H1 (cell line): ENCODE measurements at regions not wholly inside any gene's neighbourhood (a gene's known extent, or its start where the extent isn't known, plus 50 kb on each side); places are given as distances from the start of the nearest gene placed in this dataset.

Source experiments
- CTCF ChIA-PET: fragments of 300-600 bp; sonication (Branson Sonifier 250); formaldehyde crosslinking; loops from one replicate; lab custom pipeline; 2021; ENCODE audit not compliant: partially characterized antibody; lab: Charles Lee
- POLR2A ChIA-PET: fragments of 300-600 bp; sonication (Branson Sonifier 250); formaldehyde crosslinking; loops from one replicate; lab custom pipeline; 2021; ENCODE audit warnings: inconsistent platforms; ENCODE audit not compliant: partially characterized antibody; lab: Charles Lee
- DNase-seq, 2 experiments: peaks; one replicate each; pipeline versions ENCODE4 v3.0.0 to v3.0.0-alpha.2; 2010 to 2022; ENCODE audit warnings: low spot score in 2 of 2, low read depth in 1 of 2, mixed read lengths in 1 of 2
- FAIRE-seq: peaks from 2 replicates; lab custom pipeline; 2011; peaks lifted over from hg19 to GRCh38; lab: Jason Lieb, UNC
- H2AFZ ChIP-seq: 2 replicates; pipeline ENCODE4 v1.8.1; 2012; ENCODE audit warnings: low read length, inconsistent platforms
- H2AK5ac ChIP-seq: 2 replicates; pipeline ENCODE4 v1.6.1; 2013; ENCODE audit warnings: low read depth, low read length
- H2BK120ac ChIP-seq: replicated peaks from 2 replicates; pipeline ENCODE3; 2013; ENCODE audit warnings: low read depth, low read length, inconsistent platforms
- H2BK12ac ChIP-seq: 2 replicates; pipeline ENCODE4 v1.6.1; 2013; ENCODE audit warnings: low read depth, low read length
- H2BK15ac ChIP-seq: 2 replicates; pipeline ENCODE4 v1.6.1; 2013; ENCODE audit warnings: low read length
- H2BK20ac ChIP-seq: 2 replicates; pipeline ENCODE4 v1.6.1; 2013; ENCODE audit warnings: low read length
- H2BK5ac ChIP-seq: 2 replicates; pipeline ENCODE4 v1.6.1; 2013; ENCODE audit warnings: low read depth, low read length
- H3K14ac ChIP-seq: 2 replicates; pipeline ENCODE4 v1.6.1; 2013; ENCODE audit warnings: inconsistent platforms; ENCODE audit not compliant: insufficient read length
- H3K18ac ChIP-seq: 2 replicates; pipeline ENCODE4 v1.6.1; 2013; ENCODE audit warnings: low read length; ENCODE audit errors: extremely low read depth
- H3K23ac ChIP-seq: 2 replicates; pipeline ENCODE4 v1.6.1; 2013; ENCODE audit warnings: inconsistent platforms; ENCODE audit not compliant: insufficient read length
- H3K23me2 ChIP-seq: 2 replicates; pipeline ENCODE4 v1.6.1; 2013; ENCODE audit warnings: low read depth, low read length
- H3K27ac ChIP-seq: 2 replicates; pipeline ENCODE4 v1.6.1; 2011; ENCODE audit warnings: low read depth, low read length, inconsistent platforms
- H3K27me3 ChIP-seq, 4 experiments: replicated peaks in 1 of 4; 1 replicate in 1 of 4; 2 replicates in 3 of 4; pipeline versions ENCODE4 v1.6.1 to v1.8.1; 2011 to 2013; ENCODE audit warnings: low read length in 3 of 4, mild to moderate bottlenecking in 3 of 4, inconsistent platforms in 2 of 4, mixed read lengths in 2 of 4, moderate library complexity in 1 of 4; ENCODE audit not compliant: control insufficient read depth in 3 of 4, insufficient read depth in 3 of 4; ENCODE audit errors: extremely low read depth in 1 of 4
- H3K36me3 ChIP-seq, 4 experiments: 2 replicates each; pipeline versions ENCODE4 v1.6.1 to v1.8.1; 2011 to 2013; ENCODE audit warnings: mild to moderate bottlenecking in 4 of 4, low read length in 3 of 4, moderate library complexity in 2 of 4, control low read depth in 1 of 4, inconsistent platforms in 1 of 4; ENCODE audit not compliant: insufficient read depth in 4 of 4, control insufficient read depth in 2 of 4
- H3K4ac ChIP-seq: replicated peaks from 2 replicates; pipeline ENCODE3; 2013; ENCODE audit warnings: low read length, low read depth, mixed read lengths, inconsistent platforms; ENCODE audit not compliant: insufficient read length
- H3K4me1 ChIP-seq, 4 experiments: replicated peaks in 1 of 4; 1 replicate in 1 of 4; 2 replicates in 3 of 4; pipeline versions ENCODE4 v1.6.1 to v1.8.1; 2011 to 2013; ENCODE audit warnings: low read length in 3 of 4, inconsistent platforms in 2 of 4, mixed read lengths in 1 of 4; ENCODE audit not compliant: insufficient read depth in 4 of 4, control insufficient read depth in 3 of 4
- H3K4me2 ChIP-seq, 2 experiments: 2 replicates each; pipeline versions ENCODE4 v1.6.1 to v1.8.1; 2011 to 2013; ENCODE audit warnings: low read depth in 2 of 2, low read length in 2 of 2, control low read depth in 1 of 2, inconsistent platforms in 1 of 2, mild to moderate bottlenecking in 1 of 2; ENCODE audit not compliant: insufficient read depth in 1 of 2
- H3K4me3 ChIP-seq, 4 experiments: fragments of 200-600, 300-600 bp in 1 of 4; sonication (generic), shearing (Covaris generic), sonication (Bioruptor Twin) in 1 of 4; 2 replicates each; pipeline versions ENCODE4 v1.5.1 to v1.8.1; 2011 to 2016; ENCODE audit warnings: low read length in 4 of 4, low read depth in 3 of 4, control low read depth in 2 of 4, inconsistent platforms in 2 of 4, mild to moderate bottlenecking in 2 of 4, mixed read lengths in 1 of 4, moderate library complexity in 1 of 4; ENCODE audit not compliant: insufficient read depth in 2 of 4; ENCODE audit errors: extremely low read depth in 1 of 4
- H3K56ac ChIP-seq: replicated peaks from 2 replicates; pipeline ENCODE3; 2013; ENCODE audit warnings: low read depth, mild to moderate bottlenecking, mixed read lengths, low read length, inconsistent platforms; ENCODE audit not compliant: insufficient read length
- H3K79me1 ChIP-seq: 2 replicates; pipeline ENCODE4 v1.6.1; 2013; ENCODE audit warnings: low read depth, low read length, control low read depth
- H3K79me2 ChIP-seq, 2 experiments: 2 replicates each; pipeline versions ENCODE4 v1.6.1 to v1.8.1; 2012 to 2013; ENCODE audit warnings: low read length in 2 of 2, mild to moderate bottlenecking in 2 of 2, inconsistent platforms in 1 of 2; ENCODE audit not compliant: insufficient read depth in 2 of 2, control insufficient read depth in 1 of 2
- H3K9ac ChIP-seq, 4 experiments: replicated peaks in 1 of 4; 1 replicate in 1 of 4; 2 replicates in 3 of 4; pipeline versions ENCODE4 v1.6.1 to v1.8.1; 2011 to 2013; ENCODE audit warnings: low read depth in 3 of 4, low read length in 3 of 4, control low read depth in 2 of 4, mild to moderate bottlenecking in 2 of 4, moderate library complexity in 2 of 4, inconsistent platforms in 1 of 4; ENCODE audit errors: extremely low read depth in 1 of 4
- H3K9me3 ChIP-seq, 2 experiments: 2 replicates each; pipeline versions ENCODE4 v1.6.1 to v1.8.1; 2012 to 2013; ENCODE audit warnings: mild to moderate bottlenecking in 2 of 2, moderate library complexity in 2 of 2, control low read depth in 1 of 2, inconsistent platforms in 1 of 2, low read depth in 1 of 2, low read length in 1 of 2, mixed read lengths in 1 of 2; ENCODE audit not compliant: insufficient read depth in 2 of 2
- H4K20me1 ChIP-seq, 2 experiments: replicated peaks in 1 of 2; 2 replicates each; pipeline versions ENCODE3 to v1.8.1; 2011 to 2013; ENCODE audit warnings: inconsistent platforms in 2 of 2, low read length in 2 of 2, mild to moderate bottlenecking in 1 of 2; ENCODE audit not compliant: insufficient read depth in 2 of 2, control insufficient read depth in 1 of 2
- H4K5ac ChIP-seq: 2 replicates; pipeline ENCODE4 v1.6.1; 2013; ENCODE audit warnings: low read length, low read depth, mixed read lengths, inconsistent platforms; ENCODE audit not compliant: insufficient read length
- H4K8ac ChIP-seq: 2 replicates; pipeline ENCODE4 v1.8.0; 2013; ENCODE audit warnings: mild to moderate bottlenecking, moderate library complexity, low read length, inconsistent platforms; ENCODE audit not compliant: insufficient read depth; ENCODE audit errors: extremely low read depth
- H4K91ac ChIP-seq: replicated peaks from 2 replicates; pipeline ENCODE3; 2013; ENCODE audit warnings: low read length, mixed read lengths, inconsistent platforms; ENCODE audit not compliant: insufficient read length
- ASH2L ChIP-seq: fragments of 200-600, 300-600 bp; sonication (generic); IDR thresholded peaks from one replicate; pipeline ENCODE4 v1.7.1; 2017; ENCODE audit warnings: low read length
- BCL11A ChIP-seq, 2 experiments: IDR thresholded peaks; one replicate each; pipeline ENCODE4 v1.6.1; 2011; ENCODE audit warnings: low read depth in 2 of 2, low read length in 2 of 2, mild to moderate bottlenecking in 2 of 2
- BRCA1 ChIP-seq: IDR thresholded peaks from 2 replicates; pipeline ENCODE4 v1.6.1; 2012; ENCODE audit warnings: low read depth, low read length, improper control_type of control experiment
- CBX8 ChIP-seq: fragments of 300-800, 300-1000 bp; sonication (generic); IDR thresholded peaks from 2 replicates; pipeline ENCODE4 v1.7.1; 2016; ENCODE audit warnings: low read depth, low read length, borderline replicate concordance
- CTBP2 ChIP-seq: IDR thresholded peaks from 2 replicates; pipeline ENCODE4 v1.7.0; 2011; ENCODE audit warnings: borderline replicate concordance, mild to moderate bottlenecking, moderate library complexity, mixed read lengths, low read length; ENCODE audit not compliant: insufficient read depth, insufficient read length
- CTCF ChIP-seq, 3 experiments: IDR thresholded peaks; 1 replicate in 2 of 3; 2 replicates in 1 of 3; pipeline versions ENCODE4 v1.5.1 to v1.6.1; 2011; ENCODE audit warnings: low read length in 3 of 3, mild to moderate bottlenecking in 3 of 3, inconsistent platforms in 2 of 3, low read depth in 1 of 3, moderate library complexity in 1 of 3; ENCODE audit not compliant: insufficient read depth in 1 of 3; ENCODE audit errors: control extremely low read depth in 1 of 3
- KDM5A ChIP-seq: fragments of 200-600 bp; IDR thresholded peaks from 2 replicates; pipeline ENCODE4 v1.7.1; 2012; ENCODE audit warnings: mild to moderate bottlenecking, low read length, inconsistent platforms, mixed read lengths
- RAD21 ChIP-seq, 2 experiments: IDR thresholded peaks in 1 of 2; conservative IDR thresholded peaks in 1 of 2; 2 replicates each; pipeline ENCODE4 v1.6.1; 2011; ENCODE audit warnings: low read depth in 2 of 2, low read length in 2 of 2, improper control_type of control experiment in 1 of 2, inconsistent platforms in 1 of 2, mild to moderate bottlenecking in 1 of 2, moderate library complexity in 1 of 2
- RXRA ChIP-seq: IDR thresholded peaks from 2 replicates; pipeline ENCODE4 v1.6.1; 2011; ENCODE audit warnings: low read depth, mild to moderate bottlenecking, low read length, moderate library complexity; ENCODE audit not compliant: insufficient read depth
- SP1 ChIP-seq: IDR thresholded peaks from 2 replicates; pipeline ENCODE4 v1.6.1; 2011; ENCODE audit warnings: low read depth, low read length
- SP4 ChIP-seq: IDR thresholded peaks from 2 replicates; pipeline ENCODE4 v1.6.1; 2012; ENCODE audit warnings: low read length, inconsistent platforms
- TCF12 ChIP-seq: IDR thresholded peaks from 2 replicates; pipeline ENCODE4 v1.6.1; 2011; ENCODE audit warnings: low read depth, mild to moderate bottlenecking, low read length
- WGBS, 2 experiments: shearing (Covaris generic) in 1 of 2; methylation state at CpG; one replicate each; pipeline versions ENCODE4 v1.1.6 to v1.1.7; 2013 to 2015; ENCODE audit warnings: low lambda C conversion rate in 2 of 2, mixed read lengths in 2 of 2, inconsistent platforms in 1 of 2, low coverage in 1 of 2, missing lambda C conversion rate in 1 of 2; ENCODE audit not compliant: insufficient replicate concordance in 2 of 2, insufficient coverage in 1 of 2, insufficient read length in 1 of 2; ENCODE audit errors: extremely low coverage in 1 of 2, missing lambda C conversion rate in 1 of 2; 5-methylcytosine and 5-hydroxymethylcytosine counted together

GRCh38 chr3:194284351-194284750 lies 66.8 kb downstream of the CPN2 start:
- ChIA-PET CTCF (interaction anchor here (0.8 to 1.8 kb wide), 2 partner anchors 14 to 31 kb away, joined by 4 to 5 read pairs; no protein-coding TSS in a partner anchor), POLR2A (interaction anchor here (1.6 kb wide), 1 partner anchor 31 kb away, joined by 3 read pairs; no protein-coding TSS in a partner anchor)
- H2BK5ac ChIP-seq = no peak overlapping the region
- H3K36me3 ChIP-seq = no peaks in the 10 kb centered on the region
- FAIRE-seq = no peak
- H3K79me2 ChIP-seq = no peaks in the 10 kb centered on the region
- no peak overlapping the region for H3K4ac ChIP-seq
- WGBS, 2 experiments = 88% methylated on average over 5 of the region's 5 CpGs; no CpG with 5 or more reads in 1 of the 2 experiments
- H2AFZ ChIP-seq = no peak overlapping the region
- H3K27me3 ChIP-seq = no peaks in the 10 kb centered on the region; a peak in 1 of 7 replicates
- no peak overlapping the region for H3K9ac ChIP-seq
- H4K20me1 ChIP-seq = no peaks in the 10 kb centered on the region
- no peak overlapping the region for H3K23ac ChIP-seq
- no peak overlapping the region for H2BK120ac ChIP-seq
- no peaks in the 10 kb centered on the region for H3K79me1 ChIP-seq
- H4K91ac ChIP-seq = no peak overlapping the region
- H2BK20ac ChIP-seq = no peak overlapping the region
- H3K14ac ChIP-seq = no peak overlapping the region
- H4K5ac ChIP-seq = no peak overlapping the region
- H3K4me1 ChIP-seq = peaks cover 20 to 28% (median 21%) of the 10 kb centered on the region in 4 experiments; a peak in 6 of 7 replicates
- H3K4me3 ChIP-seq = no peak overlapping the region
- 0 out of 2 replicates have a peak overlapping the region, but pooled peaks have one; percentile 73 for H2BK15ac ChIP-seq
- no peak overlapping the region for H3K27ac ChIP-seq
- H3K9me3 ChIP-seq = no peaks in the 10 kb centered on the region
- no peak for DNase-seq
- H3K56ac ChIP-seq = no peak overlapping the region
- no peak overlapping the region for H2AK5ac ChIP-seq
- H3K18ac ChIP-seq = no peak overlapping the region; the same call in 1 of the 2 replicates
- peaks cover 2% of the 10 kb centered on the region; the same call in 1 of the 2 replicates for H3K23me2 ChIP-seq
- H3K4me2 ChIP-seq = no peak overlapping the region
- H2BK12ac ChIP-seq = no peak overlapping the region; the same call in 1 of the 2 replicates
- H4K8ac ChIP-seq = no peak overlapping the region
- TF ChIP-seq SP1 (no peak), BCL11A (IDR thresholded peaks at IDR 0.05; ENCODE audit: low read depth in 2 of 2, low read length in 2 of 2) (no peak), CTBP2 (no peak), SP4 (no peak), RXRA (no peak), CTCF (IDR thresholded peaks at IDR 0.05; ENCODE audit: control extremely low read depth in 1 of 3, insufficient read depth in 1 of 3, low read depth in 1 of 3, low read length in 3 of 3) (no peak), TCF12 (no peak), BRCA1 (no peak), CBX8 (no peak), RAD21 (IDR thresholded peaks at IDR 0.05 in 1 of 2, conservative IDR thresholded peaks at IDR 0.05 in 1 of 2; ENCODE audit: low read depth in 2 of 2, low read length in 2 of 2) (no peak), ASH2L (no peak), KDM5A (no peak)
